HEK293T (cell line): ENCODE measurements at regions not wholly inside any gene's neighbourhood (a gene's known extent, or its start where the extent isn't known, plus 50 kb on each side); places are given as distances from the start of the nearest gene placed in this dataset.

Experiments
- FOXA1 ChIP-seq: fragments of 450-650 bp; IDR thresholded peaks from 2 replicates; pipeline ENCODE4 v1.6.1; 2016; ENCODE audit warnings: mild to moderate bottlenecking
- ZNF384 ChIP-seq: fragments of 450-650 bp; IDR thresholded peaks from 2 replicates; pipeline ENCODE4 v1.6.1; 2016

DNA sequence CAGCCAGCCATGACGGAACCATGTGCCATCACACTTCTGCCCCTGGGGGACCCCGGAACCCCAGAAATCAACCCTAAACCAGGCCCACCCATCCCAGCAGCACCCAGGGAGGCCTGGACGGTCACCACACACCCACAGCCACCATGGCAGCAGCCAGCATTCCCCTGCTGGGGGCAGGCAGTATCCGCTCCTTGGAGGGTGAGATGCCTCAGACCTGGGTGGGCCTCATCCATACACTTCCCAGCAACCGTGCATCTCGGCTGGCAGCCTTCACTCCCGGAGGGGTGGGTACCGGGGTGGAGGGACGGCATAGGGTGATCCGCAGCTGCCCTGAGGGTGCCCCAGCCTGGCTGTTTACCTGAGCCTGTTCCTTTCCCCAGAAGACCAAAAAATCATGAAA is 69.1 kb upstream of the FAM20C start:
- TF ChIP-seq FOXA1 (no peak), ZNF384 (no peak)
